T-helper 22 cell (primary cell): ENCODE measurements at regions not wholly inside any gene's neighbourhood (a gene's known extent, or its start where the extent isn't known, plus 50 kb on each side); places are given as distances from the start of the nearest gene placed in this dataset.
"Not testable (repeated sequence)": the region's sequence is repeated elsewhere in the genome, so short reads cannot be mapped to it uniquely, and the experiment has no call there.

Experiments used
- DNase-seq: peaks from one replicate; pipeline ENCODE4 v3.0.0-alpha.2; 2020; ENCODE audit warnings: low read depth

DNA sequence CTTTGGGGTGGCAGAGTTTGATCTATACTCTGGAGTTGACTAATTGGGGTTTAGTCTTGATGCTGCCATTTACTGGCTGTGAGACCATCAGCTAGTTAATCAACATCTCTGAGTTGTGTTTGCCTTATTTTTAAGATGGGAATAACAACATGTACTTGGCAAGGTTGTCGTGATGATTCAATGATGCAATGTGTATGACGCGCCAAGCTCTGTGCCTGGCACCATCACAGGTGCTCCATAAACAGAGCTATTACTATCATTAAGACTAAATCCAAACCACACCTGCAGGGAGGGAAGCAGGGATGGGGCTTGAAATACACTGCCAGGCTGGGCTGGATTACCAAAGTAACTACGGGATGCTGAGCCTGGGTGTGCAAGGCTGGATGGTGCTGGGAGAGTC lies 60.1 kb upstream of the E2F3 start:
- no peak for DNase-seq

DNA sequence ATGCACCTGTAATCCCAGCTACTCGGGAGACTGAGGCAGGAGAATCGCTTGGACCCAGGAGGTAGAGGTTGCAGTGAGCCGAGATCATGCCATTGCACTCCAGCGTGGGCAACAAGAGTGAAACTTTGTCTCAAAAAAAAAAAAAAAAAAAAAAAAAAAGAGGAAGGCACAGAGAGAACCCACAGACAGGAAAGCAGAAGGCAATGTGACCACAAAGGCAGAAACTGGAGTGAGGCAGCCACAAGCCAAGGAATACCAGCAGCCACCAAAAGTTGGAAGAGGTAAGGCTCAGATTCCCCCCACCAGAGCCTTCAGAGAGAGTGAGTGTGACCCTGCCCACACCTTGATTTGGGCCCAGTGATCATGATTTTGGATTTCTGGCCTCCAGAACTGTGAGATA lies 54.7 kb upstream of the E2F3 start:
- DNase-seq = not testable (repeated sequence)

DNA sequence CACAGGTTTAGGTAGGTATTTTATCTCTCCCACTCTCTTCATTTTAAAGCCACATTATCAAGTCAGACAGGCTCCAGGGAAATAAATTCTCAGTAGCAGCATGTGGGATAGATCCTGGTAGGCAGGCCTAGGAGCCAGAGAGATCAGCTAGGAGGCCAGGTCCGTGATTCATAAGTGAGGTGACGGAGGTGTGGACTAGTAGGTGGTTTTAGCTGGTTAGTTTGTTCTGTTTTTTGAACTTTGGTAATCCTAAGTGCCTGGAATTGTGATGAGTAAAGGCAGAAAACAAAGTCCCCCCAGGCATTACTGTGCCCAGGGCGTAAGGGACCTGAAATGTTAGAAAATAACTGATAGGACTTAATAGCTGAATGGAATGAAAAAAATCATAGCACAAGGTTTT lies 53.6 kb upstream of the E2F3 start:
- DNase-seq = no peak

DNA sequence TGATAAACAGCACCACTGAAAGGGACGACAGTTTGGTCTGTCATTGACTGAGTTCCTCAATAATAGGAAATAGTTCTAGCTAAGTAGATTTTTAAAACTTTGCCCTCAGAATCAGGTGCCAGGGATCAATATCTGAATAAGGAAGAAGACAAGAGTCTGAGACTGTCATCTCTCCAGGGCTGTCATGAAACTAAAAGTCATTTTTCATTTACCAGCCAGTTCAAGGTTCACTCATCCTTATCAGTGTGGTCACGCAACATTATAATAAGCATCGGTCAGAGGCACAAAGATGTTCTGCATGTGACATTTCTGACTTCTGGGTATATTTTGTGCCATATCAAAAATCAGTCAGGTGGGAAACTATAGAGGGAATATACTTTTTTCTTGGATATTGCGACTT lies 52.5 kb upstream of the E2F3 start:
- DNase-seq = no peak

DNA sequence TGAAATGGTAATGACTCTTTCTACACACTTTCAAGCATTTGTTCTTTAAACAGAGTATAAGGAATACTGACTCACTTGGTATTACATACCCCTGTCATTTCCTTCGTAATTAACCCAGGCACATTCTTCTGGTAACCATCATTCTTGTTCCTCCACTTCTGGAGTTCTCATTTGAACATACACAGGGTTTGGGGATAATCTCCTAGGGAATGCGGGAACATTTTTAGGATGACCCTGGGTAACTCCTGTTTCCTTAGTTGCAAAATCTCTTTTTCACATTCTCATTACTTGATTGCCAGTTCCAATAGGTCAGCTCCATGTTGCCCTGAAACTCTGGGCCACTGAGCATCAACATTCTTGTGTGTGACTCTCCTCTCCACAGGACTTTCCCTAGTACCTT lies 51.5 kb upstream of the E2F3 start:
- DNase-seq = no peak

DNA sequence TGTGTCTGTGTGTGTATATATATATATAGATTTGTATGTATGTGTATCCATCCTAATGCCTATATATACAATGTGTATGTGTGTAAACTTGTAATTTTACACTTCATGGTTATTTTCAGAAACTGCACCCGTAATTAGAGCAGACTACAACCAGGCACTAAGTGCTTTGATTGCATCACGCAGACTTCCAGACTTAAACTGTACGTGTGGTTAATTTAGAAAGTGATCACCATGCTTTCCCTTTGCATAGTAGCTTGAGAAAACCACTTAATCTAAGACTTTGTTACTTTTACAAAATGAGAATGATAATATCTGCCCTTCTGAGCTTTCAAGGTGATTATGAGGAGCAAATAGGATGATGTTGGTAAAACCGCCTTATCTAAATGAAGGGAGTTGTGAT lies 50.1 kb upstream of the E2F3 start:
- DNase-seq = no peak
